NCI-H69 (cell line): ENCODE measurements at regions not wholly inside any gene's neighbourhood (a gene's known extent, or its start where the extent isn't known, plus 50 kb on each side); places are given as distances from the start of the nearest gene placed in this dataset.

Experiments
- DNase-seq: peaks from one replicate; lab custom pipeline; 2025; lab: John Stamatoyannopoulos, UW

DNA sequence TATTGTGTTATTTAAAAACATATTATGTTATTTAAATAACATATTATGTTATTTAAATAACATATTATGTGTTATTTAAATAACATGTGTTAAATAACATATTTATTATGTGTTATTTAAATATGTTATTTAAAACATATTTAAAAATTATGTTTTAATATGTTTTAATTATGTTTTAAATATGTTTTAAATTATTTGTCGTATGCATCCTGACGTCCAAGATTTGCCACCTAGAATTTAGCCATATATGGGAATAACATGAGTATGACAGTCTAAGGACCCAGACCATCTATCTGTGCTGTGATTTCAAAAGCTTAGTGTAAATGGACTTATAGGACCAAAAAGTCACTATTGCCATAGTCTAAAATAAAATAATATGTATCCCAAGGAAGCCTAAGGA lies 484.3 kb upstream of the KLHL29 start:
- no peak for DNase-seq

DNA sequence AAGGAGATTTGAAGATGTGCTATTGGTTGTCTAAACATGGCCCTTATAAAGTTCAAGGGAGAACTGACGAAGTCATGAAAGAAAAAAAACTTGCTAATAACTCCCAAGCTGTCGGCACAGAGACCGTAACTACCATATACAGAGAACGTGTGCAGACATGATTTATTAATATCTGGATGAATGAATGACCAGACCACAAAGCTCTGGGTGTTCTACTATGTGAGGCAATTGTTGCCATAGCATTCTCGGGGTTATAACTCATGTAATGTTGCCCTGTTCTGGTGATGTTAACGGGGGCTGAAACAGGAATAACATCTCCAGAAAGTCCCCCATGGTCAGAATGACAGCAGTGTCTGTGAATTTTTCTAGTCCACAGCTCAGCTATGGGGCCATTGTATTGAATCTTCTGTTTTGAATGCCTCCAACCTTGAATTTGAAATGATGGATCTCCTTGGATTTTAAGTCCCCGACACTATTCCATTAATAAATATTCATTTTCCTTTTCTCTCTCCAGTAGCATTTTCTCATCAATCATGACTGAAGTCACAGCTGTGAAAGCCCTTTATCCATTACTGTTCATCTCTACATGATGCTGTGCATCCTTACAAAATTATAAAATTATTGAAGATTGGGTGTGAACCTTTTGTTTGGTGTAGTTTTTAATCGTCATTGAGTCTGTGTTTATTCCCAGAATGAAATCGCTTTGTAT lies 483.4 kb upstream of the KLHL29 start:
- DNase-seq = no peak

DNA sequence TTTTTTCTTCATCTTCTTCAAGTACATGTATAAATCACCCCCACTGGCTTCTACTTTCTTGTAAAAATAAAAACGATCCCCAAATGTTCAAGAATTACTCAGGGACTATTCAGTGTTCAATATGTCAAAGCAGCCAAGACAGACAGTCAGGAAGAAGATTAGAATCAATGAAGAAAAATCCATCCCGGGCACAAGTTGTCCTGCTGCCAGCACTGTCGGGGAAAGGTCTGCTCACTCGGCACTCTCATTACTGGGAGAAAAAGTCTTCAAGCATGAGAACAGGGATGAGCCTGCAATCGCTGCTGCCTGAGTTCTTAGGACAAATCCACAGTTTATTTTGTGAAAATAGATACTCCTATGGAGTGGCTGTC lies 482.8 kb upstream of the KLHL29 start:
- no peak for DNase-seq

DNA sequence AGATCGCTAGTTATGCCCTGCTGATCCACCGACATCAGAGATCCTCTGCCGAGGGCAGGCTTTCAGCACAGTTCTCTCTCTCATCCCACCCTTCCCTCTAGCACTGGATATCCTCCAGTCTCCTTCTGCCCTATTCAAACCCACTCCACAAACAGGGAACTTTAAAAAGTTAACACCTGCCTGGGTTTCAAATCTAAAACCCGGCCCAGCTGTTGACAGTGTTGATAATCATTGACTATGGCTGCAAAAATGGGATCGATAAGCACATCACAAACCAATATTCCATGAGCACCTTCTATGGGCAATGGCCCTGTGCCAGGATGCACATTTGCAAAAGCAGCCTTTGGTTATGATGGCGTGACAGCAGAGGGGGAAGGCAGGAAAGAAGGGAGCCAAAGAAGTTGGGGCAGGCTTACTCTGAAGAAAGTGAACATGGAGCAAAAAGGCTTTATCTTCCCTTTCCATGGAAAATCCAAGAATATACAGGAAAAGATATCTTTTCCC lies 482.3 kb upstream of the KLHL29 start:
- DNase-seq = no peak

DNA sequence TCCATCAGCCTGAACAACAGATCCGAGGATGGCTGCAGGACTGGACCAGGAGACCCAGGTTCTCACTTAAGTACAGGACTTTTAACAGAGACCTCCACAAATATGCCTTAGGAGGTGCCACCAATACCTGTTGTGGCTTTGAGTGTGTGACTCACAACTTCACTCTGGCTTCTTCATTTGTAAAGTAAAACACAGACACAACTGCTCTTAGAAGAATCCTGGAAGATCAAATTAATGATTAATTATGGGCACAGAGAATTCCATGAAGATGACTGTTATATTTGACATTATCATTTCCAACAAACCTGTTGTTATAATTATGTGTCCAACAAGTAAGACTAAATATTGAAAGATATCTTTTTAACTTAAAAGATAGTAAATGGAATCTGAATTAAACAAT lies 481.4 kb upstream of the KLHL29 start:
- no peak for DNase-seq

DNA sequence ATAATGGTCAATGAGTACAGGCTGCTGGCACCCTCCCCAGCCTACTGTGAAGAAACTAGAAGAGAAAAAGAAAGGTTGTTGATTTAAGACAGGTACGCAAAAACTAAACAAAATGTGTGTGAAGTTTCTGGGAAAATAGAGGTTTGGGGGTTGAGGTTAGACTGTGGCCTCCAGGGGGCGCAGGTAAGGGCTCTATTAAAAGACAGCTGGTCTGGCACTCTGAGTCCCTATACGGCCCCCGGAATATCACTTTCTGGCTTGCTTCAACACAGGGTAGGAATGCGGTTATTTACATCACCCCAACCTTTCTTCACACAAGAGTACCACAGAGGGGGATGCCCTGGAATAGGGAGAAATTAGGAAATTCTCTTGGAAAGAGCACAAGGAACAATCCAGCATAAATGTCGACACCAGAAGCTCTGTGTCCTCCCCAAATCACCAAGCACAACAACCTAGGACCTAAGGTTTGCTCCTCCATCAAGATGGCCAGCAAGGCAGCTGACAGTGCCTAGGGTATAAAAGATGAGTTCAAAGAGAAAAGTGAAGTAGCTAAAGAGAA lies 480.8 kb upstream of the KLHL29 start:
- DNase-seq = peak; percentile 43

DNA sequence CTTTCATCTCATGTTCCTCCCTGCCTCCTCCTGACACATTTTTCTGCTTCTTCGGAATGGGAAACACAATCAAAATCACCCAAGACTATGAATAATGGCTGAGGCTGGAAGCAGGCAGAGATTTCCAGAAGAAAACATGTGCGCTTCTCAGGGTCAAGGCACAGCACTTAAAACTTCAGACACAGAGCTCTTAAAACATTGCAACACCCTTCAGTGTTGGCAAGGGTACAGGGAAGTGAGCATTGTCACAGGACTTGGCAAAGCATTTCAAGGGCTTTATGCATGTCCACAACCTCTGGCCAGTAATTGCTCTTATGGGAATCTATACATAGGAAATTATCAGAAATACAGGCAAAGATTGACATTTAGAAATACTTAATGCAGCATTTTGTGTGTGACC lies 477.6 kb upstream of the KLHL29 start:
- DNase-seq = no peak

DNA sequence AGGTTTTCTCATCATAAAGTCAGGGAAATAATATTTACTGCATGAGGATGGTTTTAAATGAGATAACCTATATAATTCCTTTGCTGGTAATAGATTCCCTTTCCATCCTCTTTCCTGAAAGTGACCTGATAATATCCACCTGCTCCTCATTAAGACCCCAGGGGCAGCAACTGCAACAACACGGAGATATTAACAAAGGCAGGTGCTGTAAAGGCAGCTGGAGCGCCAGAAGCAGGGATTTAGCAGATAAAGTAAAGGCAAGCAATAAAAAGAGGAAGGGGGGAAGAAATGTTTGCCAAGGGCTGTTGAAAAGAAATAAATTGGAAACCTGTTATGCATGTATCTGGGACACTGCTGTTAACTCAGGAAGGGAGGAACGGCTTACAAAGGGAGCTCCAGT lies 472.6 kb upstream of the KLHL29 start:
- DNase-seq = no peak

DNA sequence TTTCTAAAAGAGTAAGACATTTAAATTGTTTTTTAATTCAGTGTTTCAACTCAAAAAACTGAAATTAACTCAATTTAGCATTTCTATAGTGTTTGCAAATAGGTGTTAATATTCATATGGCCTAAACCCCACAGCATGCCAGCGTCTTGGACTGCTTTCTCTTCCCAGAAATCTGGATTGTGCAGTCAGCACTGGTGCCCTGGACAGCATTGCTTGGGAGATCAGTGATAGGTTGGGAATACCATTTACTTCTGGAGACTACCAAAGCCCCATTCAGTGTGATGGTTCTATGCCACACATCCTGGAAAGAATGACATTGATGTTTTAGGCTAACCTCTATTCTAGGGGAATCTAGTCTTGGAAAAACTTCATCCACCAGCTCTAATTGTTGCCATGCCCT lies 455.0 kb upstream of the KLHL29 start:
- no peak for DNase-seq

DNA sequence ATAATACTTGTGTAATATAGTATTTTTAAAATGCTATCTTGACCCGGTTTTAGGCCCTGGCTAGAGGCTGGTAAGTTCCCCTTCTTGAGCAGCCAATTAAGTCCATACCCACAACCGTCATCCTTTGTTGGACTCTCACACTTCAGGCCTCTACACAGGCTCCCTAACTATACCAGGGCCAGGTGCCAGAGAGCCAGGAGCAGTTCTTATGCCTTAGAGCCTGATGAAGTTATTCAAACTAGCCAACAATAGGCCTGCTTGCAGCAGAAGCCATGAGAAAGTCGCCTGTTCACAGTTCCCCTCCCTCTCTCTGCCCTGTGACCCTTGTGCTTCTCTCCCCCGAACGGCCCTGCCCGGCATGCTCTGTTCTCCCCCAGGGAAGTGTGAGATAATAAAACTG lies 454.2 kb upstream of the KLHL29 start:
- no peak for DNase-seq

DNA sequence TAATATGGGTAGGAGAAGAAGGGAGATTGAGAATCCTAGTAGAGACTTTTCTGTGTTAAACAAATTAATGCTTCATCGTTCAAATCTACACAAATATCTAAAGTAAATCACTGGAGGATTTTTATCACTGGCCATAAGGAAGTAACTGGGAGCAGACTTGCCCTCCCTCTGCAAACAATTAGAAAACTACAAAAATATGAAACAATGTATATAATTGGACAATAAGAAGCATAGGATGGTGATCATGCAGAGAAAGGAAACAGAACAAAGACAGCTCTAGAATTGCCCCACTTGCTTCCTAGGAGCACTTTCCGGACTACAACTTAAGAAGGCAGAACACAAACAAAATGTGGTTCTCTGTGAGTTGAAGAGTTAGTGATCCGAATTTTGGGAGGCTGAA lies 452.7 kb upstream of the KLHL29 start:
- DNase-seq = no peak

DNA sequence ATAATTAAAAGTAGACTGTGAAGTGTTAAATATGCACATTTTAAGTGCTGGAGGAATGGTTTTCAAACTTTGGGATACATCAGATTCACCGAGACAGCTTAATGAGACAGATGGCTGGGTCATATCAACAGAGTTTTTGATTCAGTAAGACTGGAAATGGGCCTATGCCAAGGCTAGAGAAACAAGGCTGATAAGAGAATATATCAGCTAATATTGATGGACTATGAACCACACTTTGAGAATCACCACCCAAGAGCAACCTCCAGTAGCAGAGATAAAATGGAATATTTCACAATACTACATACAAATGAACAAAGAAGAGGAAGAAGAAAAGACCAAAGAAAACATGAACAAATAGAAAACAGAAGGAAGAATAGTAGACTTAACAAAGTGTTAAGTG lies 450.2 kb upstream of the KLHL29 start:
- no peak for DNase-seq

DNA sequence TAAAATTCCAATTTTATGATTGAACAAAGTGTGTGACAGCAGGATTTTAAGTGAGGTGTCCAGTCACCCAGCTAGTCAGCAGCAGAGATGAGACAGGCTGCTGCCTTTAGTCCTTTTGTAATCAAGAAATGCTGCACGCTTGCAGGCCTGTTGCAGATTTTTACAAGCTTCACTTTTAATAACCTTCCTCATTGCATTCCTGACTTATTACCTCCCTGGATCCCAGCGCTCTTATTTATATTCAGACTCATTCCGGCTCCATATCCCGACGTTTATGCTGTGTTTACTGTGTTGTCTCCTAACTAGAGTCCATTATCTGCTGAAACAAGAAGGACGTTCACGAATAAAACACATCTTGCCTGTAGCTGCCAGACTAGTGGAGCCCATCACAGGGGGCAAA lies 442.5 kb upstream of the KLHL29 start:
- DNase-seq = no peak

DNA sequence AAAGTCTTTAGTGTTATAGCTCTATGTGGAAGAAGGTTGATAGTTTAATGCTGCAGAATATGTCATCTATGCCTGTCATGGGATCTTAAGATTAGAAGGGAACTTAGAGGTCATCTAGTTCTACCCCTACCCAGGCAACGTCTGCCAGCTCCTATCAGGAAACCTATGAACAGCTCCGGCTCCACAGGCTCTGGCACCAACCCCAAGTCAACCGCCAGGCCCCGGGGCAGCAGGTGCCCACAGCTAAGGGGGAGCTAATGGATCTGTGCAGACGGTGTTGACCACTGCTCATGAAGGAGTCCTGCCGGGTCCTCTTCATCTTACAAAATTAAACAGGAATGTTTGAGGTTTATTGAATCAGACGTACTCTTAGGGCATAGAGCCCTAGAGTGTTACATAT lies 440.8 kb upstream of the KLHL29 start:
- no peak for DNase-seq

DNA sequence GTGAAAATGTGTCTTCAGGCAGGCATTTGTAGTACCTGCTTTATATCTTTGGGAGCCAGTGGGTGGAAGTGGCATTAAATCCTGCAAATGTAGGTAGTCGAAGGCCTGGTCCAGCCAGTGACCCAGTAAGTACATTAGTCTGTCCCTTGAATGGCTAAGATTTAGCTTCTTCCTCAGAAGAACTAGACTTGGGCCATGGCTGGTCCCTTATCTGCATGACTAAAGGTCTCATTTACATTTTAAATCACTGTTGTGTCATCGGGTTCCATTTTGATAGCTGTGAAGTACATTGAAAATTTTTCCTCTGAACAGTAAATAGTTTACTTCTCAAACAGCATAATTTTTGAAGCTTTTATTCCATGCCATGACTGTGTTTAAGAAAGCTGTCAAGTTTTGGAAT lies 438.4 kb upstream of the KLHL29 start:
- DNase-seq = no peak

DNA sequence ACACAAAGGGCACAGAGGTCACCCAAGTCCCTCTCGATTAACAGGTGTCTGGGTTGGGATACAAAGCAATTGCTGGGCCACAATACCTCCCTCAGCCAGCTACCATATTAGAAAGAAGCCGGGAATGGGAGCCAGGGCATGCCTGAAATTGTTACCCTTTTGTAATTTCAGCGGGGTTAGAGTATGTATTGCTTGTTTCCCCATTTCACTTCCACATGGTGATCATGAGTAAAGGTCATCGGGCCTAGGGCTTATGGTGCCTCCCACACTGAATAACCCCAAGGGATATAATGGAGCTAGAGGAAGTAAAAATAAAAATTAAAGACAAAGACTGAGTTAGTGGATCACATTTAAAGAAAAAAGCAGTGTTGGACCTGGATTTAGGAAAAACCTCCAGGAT lies 437.2 kb upstream of the KLHL29 start:
- DNase-seq = no peak

DNA sequence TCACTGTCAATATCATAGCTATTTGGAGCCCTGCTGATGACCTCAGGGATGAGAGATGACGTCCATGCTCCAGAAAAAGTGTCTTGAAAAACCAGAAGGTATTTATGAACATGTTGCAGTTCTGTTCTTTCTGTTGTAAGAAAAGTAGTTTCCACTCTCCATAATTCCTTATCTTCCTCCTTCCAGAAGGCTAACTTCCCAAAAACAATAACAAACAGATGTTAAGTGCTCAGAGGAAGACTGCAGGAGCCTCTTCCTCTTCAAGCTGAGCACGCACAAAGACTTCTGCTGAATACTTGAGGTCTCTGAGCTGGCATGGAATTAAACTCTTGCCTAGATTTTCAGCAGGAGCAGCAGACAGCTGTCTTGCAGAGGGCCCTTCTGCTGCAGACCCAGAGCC lies 434.5 kb upstream of the KLHL29 start:
- DNase-seq = no peak

DNA sequence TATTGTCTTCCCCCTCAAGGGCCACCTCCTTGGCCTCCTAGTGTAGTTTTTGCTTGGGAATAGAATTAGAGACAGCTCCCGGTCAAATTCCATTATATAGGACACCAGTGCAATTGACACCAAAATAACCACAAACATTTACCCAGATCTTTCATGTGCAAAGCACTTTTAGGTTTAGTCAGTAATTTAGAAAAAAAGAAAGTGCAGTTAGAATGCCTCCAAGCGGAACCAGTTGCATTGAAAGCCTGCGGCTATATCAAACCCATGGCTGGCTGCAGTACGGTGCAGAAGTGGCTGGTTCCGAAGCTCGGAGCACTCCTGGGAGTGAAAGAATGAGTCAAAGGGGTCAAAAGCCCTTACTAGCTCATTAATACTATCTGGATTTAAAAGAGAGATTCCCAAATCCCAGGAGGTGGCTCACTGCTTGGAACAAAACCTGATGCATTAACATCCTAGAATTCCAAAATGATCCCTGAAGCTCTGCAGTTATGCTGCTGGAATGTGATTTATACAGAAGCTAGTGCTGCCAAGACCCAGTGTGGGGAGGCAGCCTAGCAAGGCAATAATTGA lies 432.2 kb upstream of the KLHL29 start:
- no peak for DNase-seq

DNA sequence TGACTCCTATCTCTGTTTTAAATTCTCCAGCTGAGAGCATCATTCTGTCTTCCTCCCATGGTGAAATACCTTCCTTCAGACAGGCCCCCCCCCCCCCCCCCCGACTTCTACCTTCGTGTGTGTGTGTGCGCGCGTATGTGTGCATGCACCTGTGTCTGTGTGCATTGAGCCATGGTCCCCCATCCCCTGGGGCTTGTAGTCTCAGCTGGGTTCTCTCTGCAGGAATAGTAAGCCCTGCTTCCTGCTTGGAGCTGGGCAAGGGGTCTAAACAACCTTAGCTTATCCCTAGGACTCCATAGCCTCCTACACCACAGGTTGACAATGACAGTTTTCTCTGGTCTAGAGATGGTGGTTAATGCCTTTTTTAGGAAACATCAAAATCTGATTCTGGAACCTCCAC lies 427.5 kb upstream of the KLHL29 start:
- DNase-seq = peak; percentile 38

DNA sequence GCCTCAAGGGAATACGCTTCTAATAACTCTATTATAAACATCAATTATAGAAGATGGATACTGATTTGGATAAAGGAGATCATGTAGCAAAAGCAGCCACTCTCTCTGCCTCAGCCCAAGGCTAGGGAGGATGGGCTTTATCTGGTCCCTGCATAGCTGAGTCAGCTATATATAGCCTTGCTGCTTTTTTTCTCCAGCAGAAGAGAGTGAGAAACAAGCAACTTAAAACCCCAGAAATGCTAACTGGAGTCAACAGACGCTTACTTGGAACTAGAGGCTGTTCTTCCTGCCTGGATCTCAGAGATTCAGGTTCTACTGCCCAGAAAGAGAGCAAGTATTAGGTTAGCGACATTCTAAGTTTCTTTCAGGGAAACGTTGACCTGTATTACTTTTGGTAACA lies 426.7 kb upstream of the KLHL29 start:
- DNase-seq = no peak

DNA sequence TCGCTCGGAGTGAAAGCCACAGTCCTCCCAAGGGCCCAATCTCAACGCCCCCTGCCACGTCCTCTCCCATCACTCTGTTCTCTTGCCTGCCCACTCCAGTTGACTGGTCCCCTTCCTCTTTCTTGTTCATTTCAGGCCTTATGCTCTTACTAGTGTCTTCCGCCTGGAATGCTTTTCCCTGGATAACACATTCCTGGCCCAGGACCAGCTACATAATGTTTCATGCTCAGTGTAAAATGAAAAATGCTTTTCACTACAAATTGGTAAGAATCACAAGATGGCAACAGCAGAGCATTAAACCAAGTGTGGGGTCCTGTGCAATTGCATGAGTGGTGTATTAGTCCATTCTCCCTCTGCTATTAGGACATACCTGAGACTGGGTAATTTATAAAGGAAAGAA lies 417.2 kb upstream of the KLHL29 start:
- DNase-seq = no peak

DNA sequence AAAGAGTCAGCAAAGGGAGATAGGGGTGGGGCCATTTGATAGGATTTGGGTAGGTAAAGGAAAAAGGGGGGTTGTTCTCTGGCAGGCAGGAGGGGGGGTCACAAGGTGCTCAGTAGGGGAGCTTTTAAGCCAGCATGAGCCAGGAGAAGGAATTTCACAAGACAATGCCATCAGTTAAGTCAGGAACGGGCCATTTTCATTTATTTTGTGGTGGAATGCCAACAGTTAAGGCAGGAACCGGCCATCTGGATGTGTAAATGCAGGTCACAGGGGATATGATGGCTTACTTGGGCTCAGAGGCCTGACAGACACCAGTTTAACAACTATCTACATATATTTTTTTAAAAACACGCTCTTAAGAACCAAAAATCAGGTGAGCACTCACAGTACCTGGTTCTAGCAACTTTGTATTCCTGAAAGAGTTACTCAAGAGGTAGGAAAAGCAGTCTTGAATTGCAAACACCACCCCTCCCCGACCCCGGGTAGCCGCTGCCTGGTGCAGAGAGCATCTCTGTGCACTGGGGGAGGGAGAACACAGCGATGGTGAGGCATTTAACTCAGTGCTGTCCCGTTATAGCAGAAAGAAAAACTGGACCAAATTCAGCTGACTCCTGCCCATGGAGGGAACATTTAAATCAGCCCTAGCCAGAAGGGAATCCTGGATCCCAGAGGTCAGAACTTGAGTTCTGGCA lies 414.5 kb upstream of the KLHL29 start:
- DNase-seq = no peak

DNA sequence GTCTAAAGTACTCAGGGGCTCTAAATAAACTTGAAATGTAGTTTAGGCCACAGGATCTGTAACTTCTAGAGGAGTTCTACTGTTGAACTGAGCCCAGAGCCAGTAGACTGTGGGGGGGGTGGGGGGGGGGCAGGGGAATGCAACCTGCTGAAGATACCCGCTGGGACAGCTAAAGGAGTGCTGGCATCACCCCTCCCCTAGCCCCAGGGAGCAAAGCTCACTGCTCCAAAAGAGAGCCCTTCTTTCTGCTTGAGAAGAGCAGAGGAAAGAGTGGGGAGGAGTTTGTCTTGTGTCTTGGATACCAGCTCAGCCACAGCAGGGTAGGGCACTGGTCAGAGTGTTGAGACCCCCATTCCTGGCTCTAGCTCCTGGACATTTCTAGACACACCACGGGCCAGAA lies 414.0 kb upstream of the KLHL29 start:
- no peak for DNase-seq
